ENCODE measurements at regions not wholly inside any gene's neighbourhood (a gene's known extent, or its start where the extent isn't known, plus 50 kb on each side); places are given as distances from the start of the nearest gene placed in this dataset.

DNA sequence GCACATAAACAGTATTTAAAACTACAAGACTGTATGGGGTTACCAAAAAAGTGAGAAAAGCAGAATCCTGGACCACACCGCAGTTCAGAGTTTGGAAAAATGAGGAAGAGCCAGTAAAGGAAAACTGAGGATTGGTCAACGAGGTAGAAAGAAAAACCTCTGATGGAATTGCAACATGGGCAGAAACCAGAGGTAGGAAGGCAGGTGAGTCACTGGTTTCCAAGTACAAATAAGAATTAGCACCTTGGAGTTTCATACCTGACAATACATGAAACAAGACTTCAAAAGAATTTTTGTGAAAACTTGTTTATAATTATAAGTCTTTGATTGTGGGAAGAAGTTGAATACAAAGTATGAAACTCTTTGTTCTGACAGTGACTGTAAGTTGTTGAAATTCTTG lies 533.7 kb upstream of the DAB1 start (continued):
- TF ChIP-seq GLIS3 (CRISPR knock-in tag; IDR thresholded peaks at IDR 0.05) (no peak), OSR1 (CRISPR knock-in tag; IDR thresholded peaks at IDR 0.05) (no peak), TCF4 (CRISPR knock-in tag; IDR thresholded peaks at IDR 0.05; ENCODE audit: borderline replicate concordance) (no peak), ZNF565 (CRISPR knock-in tag; conservative IDR thresholded peaks at IDR 0.05; ENCODE audit: low read depth) (no peak)

DNA sequence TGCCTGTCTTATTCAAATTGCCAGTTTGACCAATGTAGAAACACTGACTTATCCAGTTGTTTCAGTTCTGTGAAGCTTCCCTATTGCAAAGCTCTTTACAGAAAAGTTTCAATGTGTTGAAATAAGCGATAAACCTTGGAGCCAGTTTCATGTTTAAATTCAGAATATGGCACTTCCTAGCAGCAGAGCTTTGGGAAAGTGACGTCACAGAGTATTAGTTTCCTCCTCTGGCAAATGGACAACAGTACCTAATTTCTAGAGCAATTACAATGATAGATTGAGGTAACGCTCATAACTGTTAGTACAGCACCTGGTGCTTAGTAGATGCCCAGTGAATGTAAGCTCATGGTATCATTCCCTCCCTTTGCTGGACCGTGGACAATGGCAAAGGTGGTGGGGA lies 527.5 kb upstream of the DAB1 start:
- TF ChIP-seq, protein P1, sequence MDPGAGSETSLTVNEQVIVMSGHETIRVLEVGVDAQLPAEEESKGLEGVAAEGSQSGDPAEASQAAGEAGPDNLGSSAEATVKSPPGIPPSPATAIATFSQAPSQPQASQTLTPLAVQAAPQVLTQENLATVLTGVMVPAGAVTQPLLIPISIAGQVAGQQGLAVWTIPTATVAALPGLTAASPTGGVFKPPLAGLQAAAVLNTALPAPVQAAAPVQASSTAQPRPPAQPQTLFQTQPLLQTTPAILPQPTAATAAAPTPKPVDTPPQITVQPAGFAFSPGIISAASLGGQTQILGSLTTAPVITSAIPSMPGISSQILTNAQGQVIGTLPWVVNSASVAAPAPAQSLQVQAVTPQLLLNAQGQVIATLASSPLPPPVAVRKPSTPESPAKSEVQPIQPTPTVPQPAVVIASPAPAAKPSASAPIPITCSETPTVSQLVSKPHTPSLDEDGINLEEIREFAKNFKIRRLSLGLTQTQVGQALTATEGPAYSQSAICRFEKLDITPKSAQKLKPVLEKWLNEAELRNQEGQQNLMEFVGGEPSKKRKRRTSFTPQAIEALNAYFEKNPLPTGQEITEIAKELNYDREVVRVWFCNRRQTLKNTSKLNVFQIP (CRISPR knock-in tag; IDR thresholded peaks at IDR 0.05; ENCODE audit: borderline replicate concordance, low read depth) = no peak
- TF ChIP-seq, protein P2, sequence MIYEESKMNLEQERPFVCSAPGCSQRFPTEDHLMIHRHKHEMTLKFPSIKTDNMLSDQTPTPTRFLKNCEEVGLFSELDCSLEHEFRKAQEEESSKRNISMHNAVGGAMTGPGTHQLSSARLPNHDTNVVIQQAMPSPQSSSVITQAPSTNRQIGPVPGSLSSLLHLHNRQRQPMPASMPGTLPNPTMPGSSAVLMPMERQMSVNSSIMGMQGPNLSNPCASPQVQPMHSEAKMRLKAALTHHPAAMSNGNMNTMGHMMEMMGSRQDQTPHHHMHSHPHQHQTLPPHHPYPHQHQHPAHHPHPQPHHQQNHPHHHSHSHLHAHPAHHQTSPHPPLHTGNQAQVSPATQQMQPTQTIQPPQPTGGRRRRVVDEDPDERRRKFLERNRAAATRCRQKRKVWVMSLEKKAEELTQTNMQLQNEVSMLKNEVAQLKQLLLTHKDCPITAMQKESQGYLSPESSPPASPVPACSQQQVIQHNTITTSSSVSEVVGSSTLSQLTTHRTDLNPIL (CRISPR knock-in tag; IDR thresholded peaks at IDR 0.05; ENCODE audit: low read depth) = no peak
- TF ChIP-seq SNAI2 (CRISPR knock-in tag; IDR thresholded peaks at IDR 0.05) = no peak
- TF ChIP-seq, protein P3, sequence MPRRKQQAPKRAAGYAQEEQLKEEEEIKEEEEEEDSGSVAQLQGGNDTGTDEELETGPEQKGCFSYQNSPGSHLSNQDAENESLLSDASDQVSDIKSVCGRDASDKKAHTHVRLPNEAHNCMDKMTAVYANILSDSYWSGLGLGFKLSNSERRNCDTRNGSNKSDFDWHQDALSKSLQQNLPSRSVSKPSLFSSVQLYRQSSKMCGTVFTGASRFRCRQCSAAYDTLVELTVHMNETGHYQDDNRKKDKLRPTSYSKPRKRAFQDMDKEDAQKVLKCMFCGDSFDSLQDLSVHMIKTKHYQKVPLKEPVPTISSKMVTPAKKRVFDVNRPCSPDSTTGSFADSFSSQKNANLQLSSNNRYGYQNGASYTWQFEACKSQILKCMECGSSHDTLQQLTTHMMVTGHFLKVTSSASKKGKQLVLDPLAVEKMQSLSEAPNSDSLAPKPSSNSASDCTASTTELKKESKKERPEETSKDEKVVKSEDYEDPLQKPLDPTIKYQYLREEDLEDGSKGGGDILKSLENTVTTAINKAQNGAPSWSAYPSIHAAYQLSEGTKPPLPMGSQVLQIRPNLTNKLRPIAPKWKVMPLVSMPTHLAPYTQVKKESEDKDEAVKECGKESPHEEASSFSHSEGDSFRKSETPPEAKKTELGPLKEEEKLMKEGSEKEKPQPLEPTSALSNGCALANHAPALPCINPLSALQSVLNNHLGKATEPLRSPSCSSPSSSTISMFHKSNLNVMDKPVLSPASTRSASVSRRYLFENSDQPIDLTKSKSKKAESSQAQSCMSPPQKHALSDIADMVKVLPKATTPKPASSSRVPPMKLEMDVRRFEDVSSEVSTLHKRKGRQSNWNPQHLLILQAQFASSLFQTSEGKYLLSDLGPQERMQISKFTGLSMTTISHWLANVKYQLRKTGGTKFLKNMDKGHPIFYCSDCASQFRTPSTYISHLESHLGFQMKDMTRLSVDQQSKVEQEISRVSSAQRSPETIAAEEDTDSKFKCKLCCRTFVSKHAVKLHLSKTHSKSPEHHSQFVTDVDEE (CRISPR knock-in tag; IDR thresholded peaks at IDR 0.05) = no peak
- ATAC-seq = no peak

DNA sequence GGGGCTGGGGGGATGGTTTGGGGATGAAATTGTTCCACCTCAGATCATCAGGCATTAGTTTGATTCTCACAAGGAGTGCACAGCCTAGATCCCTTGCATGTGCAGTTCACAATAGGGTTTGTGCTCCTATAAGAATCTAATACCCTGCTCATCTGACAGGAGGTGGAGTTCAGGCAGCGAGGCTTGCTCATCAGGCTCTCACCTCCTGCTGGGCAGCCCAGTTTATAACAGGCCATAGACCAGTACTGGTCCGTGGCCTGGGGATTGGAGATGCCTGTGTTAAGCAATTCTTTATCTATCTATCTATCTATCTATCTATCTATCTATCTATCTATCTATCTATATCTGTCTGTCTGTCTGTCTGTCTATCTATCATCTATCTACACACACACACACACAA lies 525.3 kb upstream of the DAB1 start:
- no peak for TF ChIP-seq OSR1 (CRISPR knock-in tag; IDR thresholded peaks at IDR 0.05)
- TF ChIP-seq, protein P4, sequence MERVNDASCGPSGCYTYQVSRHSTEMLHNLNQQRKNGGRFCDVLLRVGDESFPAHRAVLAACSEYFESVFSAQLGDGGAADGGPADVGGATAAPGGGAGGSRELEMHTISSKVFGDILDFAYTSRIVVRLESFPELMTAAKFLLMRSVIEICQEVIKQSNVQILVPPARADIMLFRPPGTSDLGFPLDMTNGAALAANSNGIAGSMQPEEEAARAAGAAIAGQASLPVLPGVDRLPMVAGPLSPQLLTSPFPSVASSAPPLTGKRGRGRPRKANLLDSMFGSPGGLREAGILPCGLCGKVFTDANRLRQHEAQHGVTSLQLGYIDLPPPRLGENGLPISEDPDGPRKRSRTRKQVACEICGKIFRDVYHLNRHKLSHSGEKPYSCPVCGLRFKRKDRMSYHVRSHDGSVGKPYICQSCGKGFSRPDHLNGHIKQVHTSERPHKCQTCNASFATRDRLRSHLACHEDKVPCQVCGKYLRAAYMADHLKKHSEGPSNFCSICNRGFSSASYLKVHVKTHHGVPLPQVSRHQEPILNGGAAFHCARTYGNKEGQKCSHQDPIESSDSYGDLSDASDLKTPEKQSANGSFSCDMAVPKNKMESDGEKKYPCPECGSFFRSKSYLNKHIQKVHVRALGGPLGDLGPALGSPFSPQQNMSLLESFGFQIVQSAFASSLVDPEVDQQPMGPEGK (CRISPR knock-in tag; IDR thresholded peaks at IDR 0.05; ENCODE audit: borderline replicate concordance) = no peak
- TF ChIP-seq, protein P3 (CRISPR knock-in tag; IDR thresholded peaks at IDR 0.05) = no peak
- no peak for TF ChIP-seq ZNF8 (CRISPR knock-in tag; IDR thresholded peaks at IDR 0.05)
- TF ChIP-seq, protein P2 (CRISPR knock-in tag; IDR thresholded peaks at IDR 0.05; ENCODE audit: low read depth) = no peak
- no peak for TF ChIP-seq TCF4 (CRISPR knock-in tag; IDR thresholded peaks at IDR 0.05; ENCODE audit: borderline replicate concordance)
- TF ChIP-seq ZFP3 (CRISPR knock-in tag; IDR thresholded peaks at IDR 0.05) = no peak
- TF ChIP-seq BACH2 (CRISPR knock-in tag; IDR thresholded peaks at IDR 0.05; ENCODE audit: borderline replicate concordance) = no peak
- TF ChIP-seq SNAI2 (CRISPR knock-in tag; IDR thresholded peaks at IDR 0.05) = no peak
- no peak for TF ChIP-seq ZNF70 (CRISPR knock-in tag; IDR thresholded peaks at IDR 0.05)
- TF ChIP-seq ESRRG (CRISPR knock-in tag; IDR thresholded peaks at IDR 0.05) = no peak
- no peak for TF ChIP-seq ZNF565 (CRISPR knock-in tag; conservative IDR thresholded peaks at IDR 0.05; ENCODE audit: low read depth)
- TF ChIP-seq RARB (CRISPR knock-in tag; IDR thresholded peaks at IDR 0.05) = no peak
- TF ChIP-seq, protein P5, sequence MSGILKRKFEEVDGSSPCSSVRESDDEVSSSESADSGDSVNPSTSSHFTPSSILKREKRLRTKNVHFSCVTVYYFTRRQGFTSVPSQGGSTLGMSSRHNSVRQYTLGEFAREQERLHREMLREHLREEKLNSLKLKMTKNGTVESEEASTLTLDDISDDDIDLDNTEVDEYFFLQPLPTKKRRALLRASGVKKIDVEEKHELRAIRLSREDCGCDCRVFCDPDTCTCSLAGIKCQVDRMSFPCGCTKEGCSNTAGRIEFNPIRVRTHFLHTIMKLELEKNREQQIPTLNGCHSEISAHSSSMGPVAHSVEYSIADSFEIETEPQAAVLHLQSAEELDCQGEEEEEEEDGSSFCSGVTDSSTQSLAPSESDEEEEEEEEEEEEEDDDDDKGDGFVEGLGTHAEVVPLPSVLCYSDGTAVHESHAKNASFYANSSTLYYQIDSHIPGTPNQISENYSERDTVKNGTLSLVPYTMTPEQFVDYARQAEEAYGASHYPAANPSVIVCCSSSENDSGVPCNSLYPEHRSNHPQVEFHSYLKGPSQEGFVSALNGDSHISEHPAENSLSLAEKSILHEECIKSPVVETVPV (CRISPR knock-in tag; IDR thresholded peaks at IDR 0.05) = no peak
- ATAC-seq = no peak
